ENCODE measurements at regions not wholly inside any gene's neighbourhood (a gene's known extent, or its start where the extent isn't known, plus 50 kb on each side); places are given as distances from the start of the nearest gene placed in this dataset.

- no peaks in the 10 kb centered on the region for H3K79me2 ChIP-seq (ENCODE audit: control insufficient read depth, insufficient read depth, low read length)
- no peak overlapping the region for H3K9ac ChIP-seq (replicated peaks; ENCODE audit: extremely low read depth, insufficient read depth, low read length)
- H3K4me1 ChIP-seq (ENCODE audit: control insufficient read depth, extremely low read depth, insufficient read depth, low read length) = no peaks in the 10 kb centered on the region
- DNase-seq (ENCODE audit: low read depth, low spot score) (no peak), FAIRE-seq (no peak)
- H3K36me3 ChIP-seq (ENCODE audit: control insufficient read depth in 2 of 2, extremely low read depth in 1 of 2, insufficient read depth in 2 of 2, low read length in 2 of 2) = no peaks in the 10 kb centered on the region
- no peak overlapping the region for H3K4me3 ChIP-seq (replicated peaks in 1 of 3; ENCODE audit: insufficient read depth in 1 of 3, low read depth in 1 of 3, low read length in 3 of 3)
- TF ChIP-seq EZH2 (IDR thresholded peaks at IDR 0.05; ENCODE audit: borderline replicate concordance, low read depth, low read length, severe bottlenecking) (no peak), FOS (IDR thresholded peaks at IDR 0.05; ENCODE audit: borderline replicate concordance, insufficient read depth, low read length) (no peak), JUN (IDR thresholded peaks at IDR 0.05; ENCODE audit: borderline replicate concordance, insufficient read depth, insufficient read length, low read depth) (no peak), GATA2 (IDR thresholded peaks at IDR 0.05; ENCODE audit: insufficient read depth, insufficient read length, low read depth, low read length) (no peak), MAX (IDR thresholded peaks at IDR 0.05; ENCODE audit: insufficient read depth, insufficient read length) (no peak), POLR2AphosphoS5 (IDR thresholded peaks at IDR 0.05; ENCODE audit: insufficient read depth, low read depth, low read length) (no peak), MYC (IDR thresholded peaks at IDR 0.05; ENCODE audit: low read depth, low read length) (no peak)
- TF ChIP-seq, protein P1, sequence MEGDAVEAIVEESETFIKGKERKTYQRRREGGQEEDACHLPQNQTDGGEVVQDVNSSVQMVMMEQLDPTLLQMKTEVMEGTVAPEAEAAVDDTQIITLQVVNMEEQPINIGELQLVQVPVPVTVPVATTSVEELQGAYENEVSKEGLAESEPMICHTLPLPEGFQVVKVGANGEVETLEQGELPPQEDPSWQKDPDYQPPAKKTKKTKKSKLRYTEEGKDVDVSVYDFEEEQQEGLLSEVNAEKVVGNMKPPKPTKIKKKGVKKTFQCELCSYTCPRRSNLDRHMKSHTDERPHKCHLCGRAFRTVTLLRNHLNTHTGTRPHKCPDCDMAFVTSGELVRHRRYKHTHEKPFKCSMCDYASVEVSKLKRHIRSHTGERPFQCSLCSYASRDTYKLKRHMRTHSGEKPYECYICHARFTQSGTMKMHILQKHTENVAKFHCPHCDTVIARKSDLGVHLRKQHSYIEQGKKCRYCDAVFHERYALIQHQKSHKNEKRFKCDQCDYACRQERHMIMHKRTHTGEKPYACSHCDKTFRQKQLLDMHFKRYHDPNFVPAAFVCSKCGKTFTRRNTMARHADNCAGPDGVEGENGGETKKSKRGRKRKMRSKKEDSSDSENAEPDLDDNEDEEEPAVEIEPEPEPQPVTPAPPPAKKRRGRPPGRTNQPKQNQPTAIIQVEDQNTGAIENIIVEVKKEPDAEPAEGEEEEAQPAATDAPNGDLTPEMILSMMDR (IDR thresholded peaks at IDR 0.05; ENCODE audit: extremely low read depth in 1 of 2, insufficient read depth in 1 of 2, low read depth in 1 of 2, low read length in 2 of 2) = no peak
- dilution Hi-C loops (cut with MboI; ENCODE audit: extremely low pct_ligation_motif_present, low sequenced_read_pairs) (no loop called here), intact Hi-C loops (cut with micrococcal nuclease) (no loop called here)
- H3K4me2 ChIP-seq (ENCODE audit: insufficient read depth, low read length) = no peak overlapping the region
- H2AFZ ChIP-seq (ENCODE audit: low read depth, low read length) = no peak overlapping the region
- CTCF ChIA-PET = interaction anchor here (2.8 kb wide), 1 partner anchor 36 kb away, joined by 14 read pairs; no protein-coding TSS in a partner anchor
- POLR2A ChIA-PET = no interaction called here
- H3K27ac ChIP-seq (ENCODE audit: insufficient read depth, low read depth, low read length) = no peak overlapping the region
- no peaks in the 10 kb centered on the region for H4K20me1 ChIP-seq (replicated peaks; ENCODE audit: control insufficient read depth, extremely low read depth, insufficient read depth, low read length)
- no peaks in the 10 kb centered on the region for H3K27me3 ChIP-seq (ENCODE audit: control insufficient read depth in 2 of 2, insufficient read depth in 2 of 2, low read length in 2 of 2)
- no peaks in the 10 kb centered on the region for H3K9me1 ChIP-seq (replicated peaks; ENCODE audit: control insufficient read depth, extremely low read depth, insufficient read depth, low read length)
- no TSS peak for BruUV-seq (replicated peaks)
- no peaks in the 10 kb centered on the region for H3K9me3 ChIP-seq (replicated peaks; ENCODE audit: control insufficient read depth, insufficient read depth, low read length)
Observed at GRCh38 chr6:169867751-169868191, 116.3 kb downstream of the ERMARD start.
